GM13976 (cell line): ENCODE measurements at regions not wholly inside any gene's neighbourhood (a gene's known extent, or its start where the extent isn't known, plus 50 kb on each side); places are given as distances from the start of the nearest gene placed in this dataset.

ENCODE experiments used
- DNase-seq: peaks from one replicate; pipeline ENCODE4 v3.0.0; 2012; ENCODE audit warnings: low spot score
- in situ Hi-C: fragments of 300-500 bp; cut with MboI; formaldehyde crosslinking; loops from one replicate; pipeline ENCODE4 v1.12.0; 2022; ENCODE audit warnings: low sequenced_read_pairs, mixed read lengths, inconsistent platforms; ENCODE audit not compliant: unreplicated experiment
- TF ChIP-seq, protein P1 (sequence below): IDR thresholded peaks from 2 replicates; pipeline ENCODE4 v1.5.1; 2012; ENCODE audit warnings: borderline replicate concordance, mild to moderate bottlenecking; ENCODE audit not compliant: insufficient read depth; ENCODE audit errors: extremely low read depth, missing control alignments, control extremely low read depth

GRCh38 chr14:100663761-100664052 is 63.0 kb upstream of the DLK1 start:
- in situ Hi-C loops, result no loop called here
- TF ChIP-seq, protein P1, sequence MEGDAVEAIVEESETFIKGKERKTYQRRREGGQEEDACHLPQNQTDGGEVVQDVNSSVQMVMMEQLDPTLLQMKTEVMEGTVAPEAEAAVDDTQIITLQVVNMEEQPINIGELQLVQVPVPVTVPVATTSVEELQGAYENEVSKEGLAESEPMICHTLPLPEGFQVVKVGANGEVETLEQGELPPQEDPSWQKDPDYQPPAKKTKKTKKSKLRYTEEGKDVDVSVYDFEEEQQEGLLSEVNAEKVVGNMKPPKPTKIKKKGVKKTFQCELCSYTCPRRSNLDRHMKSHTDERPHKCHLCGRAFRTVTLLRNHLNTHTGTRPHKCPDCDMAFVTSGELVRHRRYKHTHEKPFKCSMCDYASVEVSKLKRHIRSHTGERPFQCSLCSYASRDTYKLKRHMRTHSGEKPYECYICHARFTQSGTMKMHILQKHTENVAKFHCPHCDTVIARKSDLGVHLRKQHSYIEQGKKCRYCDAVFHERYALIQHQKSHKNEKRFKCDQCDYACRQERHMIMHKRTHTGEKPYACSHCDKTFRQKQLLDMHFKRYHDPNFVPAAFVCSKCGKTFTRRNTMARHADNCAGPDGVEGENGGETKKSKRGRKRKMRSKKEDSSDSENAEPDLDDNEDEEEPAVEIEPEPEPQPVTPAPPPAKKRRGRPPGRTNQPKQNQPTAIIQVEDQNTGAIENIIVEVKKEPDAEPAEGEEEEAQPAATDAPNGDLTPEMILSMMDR, result no peak
- no peak for DNase-seq

GRCh38 chr14:100664231-100664630 is 62.5 kb upstream of the DLK1 start:
- DNase-seq, result no peak
- TF ChIP-seq, protein P1, result no peak
- in situ Hi-C loops, result no loop called here

- TF ChIP-seq, protein P1, result no peak
- in situ Hi-C loops, result no loop called here
- no peak for DNase-seq
Measured at GRCh38 chr14:100664841-100665510, 61.7 kb upstream of the DLK1 start.

DNA sequence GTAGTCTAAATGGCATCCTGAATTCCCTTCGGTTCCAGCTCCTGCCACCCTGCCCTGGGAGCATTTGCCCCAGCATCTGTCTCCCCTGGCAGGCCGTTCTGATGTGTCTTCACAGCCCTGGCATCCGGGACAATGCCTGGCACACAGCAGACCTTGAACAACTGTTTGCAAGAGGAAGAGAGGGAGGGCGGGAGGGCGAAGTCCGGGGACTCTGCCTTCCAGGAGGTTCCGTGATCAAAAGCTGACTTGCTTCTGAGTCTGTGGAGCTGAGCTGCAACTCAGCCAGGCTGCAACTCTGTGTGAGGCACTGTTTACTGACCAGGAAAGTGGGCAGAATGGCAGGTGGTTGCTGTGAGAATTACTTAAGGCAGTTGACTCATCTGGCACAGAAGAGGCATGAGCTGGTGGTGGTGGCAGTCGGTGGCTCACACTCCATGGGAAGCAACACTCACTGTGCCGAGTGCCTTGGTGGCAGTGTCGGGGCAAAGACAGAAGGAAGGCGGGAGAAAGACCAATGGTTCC is 61.1 kb upstream of the DLK1 start:
- no peak for DNase-seq
- TF ChIP-seq, protein P1, result no peak
- in situ Hi-C loops, result no loop called here

GRCh38 chr14:100666403-100666802 is 60.3 kb upstream of the DLK1 start:
- in situ Hi-C loops, result no loop called here
- TF ChIP-seq, protein P1, result no peak
- no peak for DNase-seq

- TF ChIP-seq, protein P1, result no peak
- in situ Hi-C loops, result no loop called here
- DNase-seq, result no peak
Measured at GRCh38 chr14:100666851-100667250, 59.8 kb upstream of the DLK1 start.
